CD4-positive, alpha-beta T cell treated with Interferon gamma for 1 hour (primary cell): ENCODE measurements at regions not wholly inside any gene's neighbourhood (a gene's known extent, or its start where the extent isn't known, plus 50 kb on each side); places are given as distances from the start of the nearest gene placed in this dataset.
"Not testable (repeated sequence)": the region's sequence is repeated elsewhere in the genome, so short reads cannot be mapped to it uniquely, and the experiment has no call there.

Experiments
- DNase-seq: peaks from one replicate; pipeline ENCODE4 v3.0.0-alpha.2; 2020

DNA sequence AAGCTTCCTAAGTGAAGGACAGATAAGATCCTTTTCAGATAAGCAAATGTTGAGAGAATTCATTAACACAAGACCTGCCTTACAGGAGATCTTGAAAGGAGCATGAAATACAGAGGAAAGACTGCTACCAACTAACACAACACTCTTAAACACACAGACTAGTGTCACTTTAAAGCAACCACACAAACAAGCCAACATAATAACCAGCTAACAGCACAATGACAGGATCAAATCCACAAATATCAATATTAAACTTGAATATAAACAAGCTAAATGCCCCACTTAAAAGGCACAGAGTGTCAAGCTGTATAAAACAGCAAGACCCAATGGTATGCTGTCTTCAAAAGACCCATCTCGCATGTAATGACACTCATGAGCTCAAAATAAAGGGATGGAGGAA is 70.8 kb upstream of the HMGXB4 start:
- DNase-seq = no peak

- DNase-seq = not testable (repeated sequence)
Measured at GRCh38 chr22:35188930-35189329, 68.4 kb upstream of the HMGXB4 start.

DNA sequence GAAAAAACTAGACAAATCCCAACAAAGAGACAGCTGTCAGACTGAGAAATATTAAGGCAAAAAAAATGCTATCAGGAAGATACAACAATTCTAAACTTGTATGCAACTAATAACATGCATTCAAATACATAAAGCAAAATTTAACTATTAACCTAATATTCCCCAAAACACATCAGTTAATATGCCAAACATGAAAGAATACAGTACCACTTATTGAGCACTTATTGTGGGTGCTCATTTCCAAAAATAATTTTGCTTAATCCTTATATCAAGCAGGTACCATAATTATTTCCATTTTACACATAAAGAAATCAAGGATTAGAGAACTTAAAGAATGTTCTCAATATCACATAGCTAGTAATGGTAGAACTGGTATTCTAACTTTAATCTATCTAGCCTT is 67.7 kb upstream of the HMGXB4 start:
- no peak for DNase-seq

- DNase-seq = no peak
Measured at GRCh38 chr22:35191412-35191811, 65.9 kb upstream of the HMGXB4 start.

DNA sequence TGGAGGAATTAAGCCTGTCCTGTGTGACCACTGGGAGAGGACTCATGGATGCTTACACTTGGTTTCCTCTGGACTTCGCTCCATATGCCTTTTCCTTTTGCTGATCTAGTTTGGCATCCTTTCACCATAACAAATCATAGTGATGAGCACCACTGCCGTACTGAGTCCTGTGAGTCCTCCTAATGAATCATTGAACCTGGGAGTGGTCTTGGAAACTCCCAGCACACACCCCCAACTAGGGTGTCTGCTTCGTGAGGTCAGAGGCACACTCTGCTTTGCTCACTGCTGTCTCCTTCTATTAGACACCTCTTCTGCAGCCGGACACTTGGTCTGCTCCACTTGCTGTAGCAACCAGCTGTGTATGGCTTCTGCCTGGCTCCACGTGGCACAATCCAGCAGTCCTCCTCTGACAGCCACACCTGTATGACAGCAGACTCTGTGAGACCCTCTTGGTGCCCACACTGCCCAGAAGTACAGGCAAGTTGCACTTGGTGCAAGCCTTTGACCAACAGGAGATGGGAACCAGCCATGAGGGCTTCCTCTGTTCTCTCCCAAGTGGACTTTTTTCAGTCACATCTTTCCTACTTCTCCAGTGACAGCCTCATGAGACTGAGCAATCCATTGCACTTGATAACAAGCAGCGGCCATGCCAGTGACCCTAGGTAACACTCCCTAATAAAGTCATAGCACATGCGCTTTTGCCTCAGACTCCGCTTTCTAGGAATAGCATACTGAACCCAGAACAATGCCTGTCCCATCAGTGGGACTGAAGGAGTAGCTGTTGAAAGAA is 65.0 kb upstream of the HMGXB4 start:
- DNase-seq = no peak

DNA sequence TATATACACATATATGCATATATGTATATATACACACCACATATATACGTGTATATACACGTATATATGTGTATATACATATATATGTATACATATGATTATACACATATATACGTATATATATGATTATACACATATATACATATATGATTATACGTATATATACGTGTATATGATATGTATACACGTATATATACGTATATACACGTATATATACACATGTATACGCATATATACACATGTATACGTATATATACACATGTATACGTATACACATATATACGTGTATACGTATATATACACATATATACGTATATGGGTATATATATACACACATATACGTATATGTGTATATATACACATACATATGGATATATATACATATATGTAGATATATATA is 62.1 kb upstream of the HMGXB4 start:
- DNase-seq = no peak

DNA sequence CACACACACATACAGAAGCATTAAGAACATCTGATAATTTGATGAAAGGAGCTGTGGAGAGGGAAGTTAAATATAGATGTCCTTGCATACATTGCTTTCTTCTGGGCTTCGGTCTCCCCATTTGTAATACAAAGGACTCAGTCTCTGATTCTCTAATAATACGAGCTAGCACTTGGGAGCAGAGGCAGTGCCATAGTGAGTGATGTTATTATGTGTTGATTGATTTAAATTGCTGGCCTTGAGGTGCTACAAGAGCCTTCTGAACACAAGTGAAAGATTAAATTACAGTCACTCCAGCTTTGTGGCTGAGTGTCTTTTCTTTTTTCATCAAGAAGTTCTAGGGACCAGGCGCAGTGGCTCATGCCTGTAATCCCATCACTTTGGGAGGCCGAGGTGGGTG is 61.5 kb upstream of the HMGXB4 start:
- no peak for DNase-seq

DNA sequence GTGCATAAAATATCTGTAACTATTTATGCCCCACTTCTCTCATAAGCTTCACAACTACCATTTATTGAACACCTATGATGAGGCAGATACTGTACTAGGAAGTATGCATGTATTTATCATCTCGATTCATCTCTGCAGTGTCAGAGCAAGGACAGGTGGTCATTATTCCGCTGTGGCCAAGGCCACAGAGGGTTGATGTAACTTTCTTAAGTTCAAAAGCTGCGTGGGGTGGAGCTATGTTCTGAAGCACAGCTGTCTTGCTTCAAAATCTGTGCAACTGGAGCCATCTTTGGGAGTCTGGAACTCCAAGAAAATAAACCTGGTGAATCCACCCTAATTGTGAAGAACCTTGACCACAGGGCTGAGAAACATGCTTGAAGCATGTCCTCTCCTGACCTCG is 60.2 kb upstream of the HMGXB4 start:
- no peak for DNase-seq

- DNase-seq = no peak
Measured at GRCh38 chr22:35197886-35198285, 59.4 kb upstream of the HMGXB4 start.

DNA sequence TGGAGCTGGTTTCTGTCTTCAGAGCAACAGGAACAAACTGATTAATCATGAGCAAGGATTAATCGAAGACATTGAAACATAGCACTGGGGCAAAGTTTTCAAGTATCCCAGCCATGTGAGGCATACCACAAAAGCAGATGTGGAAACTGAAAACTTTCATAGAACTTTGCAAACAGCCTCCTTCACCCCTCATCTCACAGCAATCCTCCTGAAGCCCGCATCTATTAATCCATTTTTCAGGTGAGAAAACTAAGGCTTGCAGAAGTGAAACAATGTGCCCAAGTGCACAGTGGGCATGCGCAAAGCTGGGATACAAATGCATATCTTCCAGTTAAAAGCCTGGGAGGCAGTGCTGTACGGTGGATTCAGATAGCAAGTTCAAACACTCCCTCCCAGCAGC is 58.6 kb upstream of the HMGXB4 start:
- DNase-seq = no peak

GRCh38 chr22:35202376-35202775 is 54.9 kb upstream of the HMGXB4 start:
- no peak for DNase-seq

DNA sequence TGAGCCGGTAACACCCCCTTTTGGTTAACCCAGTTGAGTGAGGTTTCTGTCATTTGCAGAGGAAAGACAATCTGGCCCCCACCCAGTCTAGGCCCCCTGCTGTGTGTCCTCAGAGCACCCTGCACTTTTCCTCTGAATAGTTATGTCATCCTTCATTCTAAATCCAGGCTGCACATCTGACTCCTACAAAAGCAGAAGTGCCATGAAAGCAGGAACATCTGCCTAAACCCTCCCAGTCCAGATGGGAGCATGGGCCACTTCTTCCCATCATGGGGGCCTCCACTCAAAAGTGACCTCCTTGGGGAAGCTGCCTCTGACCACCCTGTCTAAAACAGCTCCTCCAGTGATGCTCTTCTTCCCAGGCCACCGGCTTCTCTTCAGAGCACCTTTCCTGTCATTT is 53.7 kb upstream of the HMGXB4 start:
- no peak for DNase-seq

- DNase-seq = no peak
Measured at GRCh38 chr22:35204807-35205775, 52.2 kb upstream of the HMGXB4 start.

DNA sequence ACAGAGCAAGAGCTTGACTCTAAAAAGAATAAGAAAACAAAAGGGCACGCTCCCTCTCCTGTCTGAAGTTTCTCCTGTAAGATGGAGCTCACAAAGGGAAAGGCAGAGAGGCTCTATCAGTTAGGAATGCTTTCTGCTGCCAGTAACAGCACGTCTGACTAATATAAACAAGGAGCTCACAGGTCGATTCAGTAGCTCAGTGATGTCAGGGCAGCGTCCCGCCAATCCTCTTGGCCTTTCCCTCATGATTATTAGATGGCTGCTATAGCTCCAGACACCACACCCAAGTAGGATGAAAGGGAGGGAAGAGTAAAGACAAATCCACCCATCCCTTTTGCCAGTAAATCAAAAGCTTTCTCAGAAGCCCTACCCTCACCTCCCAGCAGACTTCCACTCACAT is 51.3 kb upstream of the HMGXB4 start:
- DNase-seq = no peak

DNA sequence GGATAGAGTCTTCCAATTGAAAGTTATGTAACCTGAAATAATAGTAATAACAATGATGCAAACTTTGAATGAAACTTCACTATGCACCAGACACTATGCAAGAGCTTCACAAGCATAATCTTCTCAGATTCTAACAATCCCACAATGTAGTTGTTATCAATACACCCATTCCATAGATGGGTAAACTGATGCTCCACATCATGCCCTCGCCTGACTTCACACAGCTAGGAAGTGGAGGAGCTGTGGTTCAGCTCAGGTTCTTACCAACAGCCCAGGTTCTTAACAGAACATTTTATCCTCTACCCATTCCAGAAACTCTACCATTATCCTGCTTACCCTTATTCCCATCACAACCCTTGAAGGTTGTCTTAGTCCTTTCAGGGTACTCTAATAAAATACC is 50.4 kb upstream of the HMGXB4 start:
- no peak for DNase-seq
